ENCODE measurements at regions not wholly inside any gene's neighbourhood (a gene's known extent, or its start where the extent isn't known, plus 50 kb on each side); places are given as distances from the start of the nearest gene placed in this dataset.
"Not testable (repeated sequence)": the region's sequence is repeated elsewhere in the genome, so short reads cannot be mapped to it uniquely, and the experiment has no call there.

GRCh38 chr11:31964181-31964580, 126.7 kb upstream of the RCN1 start:
- POLR2A ChIA-PET = no interaction called here
- Mint-ChIP-seq H3K4me1 (no peaks in the 10 kb centered on the region), H3K27me3 (no peaks in the 10 kb centered on the region), H3K27ac (no peak overlapping the region), H3K9me3 (no peaks in the 10 kb centered on the region), H3K36me3 (ENCODE audit: low read depth) (no peaks in the 10 kb centered on the region), H3K4me3 (no peak overlapping the region)
- CTCF ChIA-PET = no interaction called here
- no peak for DNase-seq

GRCh38 chr11:31960126-31960525, 130.7 kb upstream of the RCN1 start:
- Mint-ChIP-seq H3K36me3 (ENCODE audit: low read depth) (no peaks in the 10 kb centered on the region), H3K4me1 (no peaks in the 10 kb centered on the region), H3K27ac (no peak overlapping the region), H3K9me3 (no peaks in the 10 kb centered on the region), H3K4me3 (no peak overlapping the region), H3K27me3 (no peaks in the 10 kb centered on the region)
- no peak for DNase-seq
- ChIA-PET CTCF (interaction anchor here (0.6 to 1.3 kb wide), 2 partner anchors 9 to 563 kb away, joined by 3 to 4 read pairs; no protein-coding TSS in a partner anchor), POLR2A (no interaction called here)

GRCh38 chr11:31959716-31960115, 131.2 kb upstream of the RCN1 start:
- Mint-ChIP-seq H3K27me3 (no peaks in the 10 kb centered on the region), H3K9me3 (no peaks in the 10 kb centered on the region), H3K36me3 (ENCODE audit: low read depth) (no peaks in the 10 kb centered on the region), H3K4me3 (no peak overlapping the region), H3K27ac (no peak overlapping the region), H3K4me1 (no peaks in the 10 kb centered on the region)
- no peak for DNase-seq
- ChIA-PET CTCF (no interaction called here), POLR2A (no interaction called here)

- DNase-seq = peak; percentile 66
- ChIA-PET CTCF (interaction anchor here (0.6 to 2.8 kb wide), 28 partner anchors 9 to 851 kb away, joined by 3 to 22 read pairs (median 4); no protein-coding TSS in a partner anchor), POLR2A (interaction anchor here (0.7 kb wide), 1 partner anchor 8 kb away, joined by 3 read pairs; no protein-coding TSS in a partner anchor)
- Mint-ChIP-seq H3K36me3 (ENCODE audit: low read depth) (no peaks in the 10 kb centered on the region), H3K27ac (no peak overlapping the region), H3K27me3 (peaks cover 3% of the 10 kb centered on the region), H3K4me1 (no peaks in the 10 kb centered on the region), H3K9me3 (no peaks in the 10 kb centered on the region), H3K4me3 (no peak overlapping the region)
Measured at GRCh38 chr11:31958076-31958735, 132.7 kb upstream of the RCN1 start.

DNA sequence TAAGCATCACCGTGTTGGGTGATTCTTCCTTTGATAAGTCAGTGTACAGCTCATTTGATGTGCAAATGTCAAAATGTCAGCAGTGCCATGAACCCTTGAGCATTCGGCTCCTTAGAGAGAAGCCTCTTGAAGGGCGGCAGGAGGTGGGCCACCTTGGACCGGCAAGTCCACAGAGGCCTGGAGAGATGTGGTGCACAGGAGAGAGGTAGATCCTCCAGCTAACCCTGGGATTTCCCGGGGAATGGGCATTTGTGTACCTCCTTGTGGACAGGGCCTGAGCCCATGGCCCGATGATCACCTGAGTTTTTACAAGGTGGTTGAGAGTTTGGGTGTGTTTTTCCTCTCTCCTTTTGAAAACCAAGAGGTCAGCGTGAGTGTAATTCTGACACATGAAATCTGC, 133.2 kb upstream of the RCN1 start:
- Mint-ChIP-seq H3K4me3 (no peak overlapping the region), H3K36me3 (ENCODE audit: low read depth) (no peaks in the 10 kb centered on the region), H3K9me3 (no peaks in the 10 kb centered on the region), H3K4me1 (no peaks in the 10 kb centered on the region), H3K27ac (no peak overlapping the region), H3K27me3 (peaks cover 3% of the 10 kb centered on the region)
- CTCF ChIA-PET = interaction anchor here (0.6 to 2.8 kb wide), 23 partner anchors 9 to 850 kb away, joined by 3 to 22 read pairs (median 5); no protein-coding TSS in a partner anchor
- no peak for DNase-seq
- POLR2A ChIA-PET = no interaction called here

- Mint-ChIP-seq H3K4me3 (no peak overlapping the region), H3K9me3 (no peaks in the 10 kb centered on the region), H3K27ac (no peak overlapping the region), H3K36me3 (ENCODE audit: low read depth) (no peaks in the 10 kb centered on the region), H3K27me3 (peaks cover 11% of the 10 kb centered on the region), H3K4me1 (no peaks in the 10 kb centered on the region)
- no peak for DNase-seq
- ChIA-PET POLR2A (no interaction called here), CTCF (interaction anchor here (2.2 to 2.8 kb wide), 2 partner anchors 558 to 849 kb away, joined by 9 to 22 read pairs; no protein-coding TSS in a partner anchor)
Measured at GRCh38 chr11:31956310-31956709, 134.6 kb upstream of the RCN1 start.

GRCh38 chr11:31955838-31956237, 135.0 kb upstream of the RCN1 start:
- no peak overlapping the region for H3K4me3 Mint-ChIP-seq
- H3K4me1 Mint-ChIP-seq = no peaks in the 10 kb centered on the region
- H3K36me3 Mint-ChIP-seq (ENCODE audit: low read depth) = no peaks in the 10 kb centered on the region
- ChIA-PET POLR2A (no interaction called here), CTCF (no interaction called here)
- no peaks in the 10 kb centered on the region for H3K9me3 Mint-ChIP-seq
- H3K27ac Mint-ChIP-seq = no peak overlapping the region
- DNase-seq = no peak
- H3K27me3 Mint-ChIP-seq = peaks cover 16% of the 10 kb centered on the region

GRCh38 chr11:31953803-31954327, 137.0 kb upstream of the RCN1 start:
- H3K9me3 Mint-ChIP-seq = no peaks in the 10 kb centered on the region
- no peak for DNase-seq
- no peaks in the 10 kb centered on the region for H3K36me3 Mint-ChIP-seq (ENCODE audit: low read depth)
- H3K27me3 Mint-ChIP-seq = peaks cover 21% of the 10 kb centered on the region
- ChIA-PET POLR2A (no interaction called here), CTCF (no interaction called here)
- peaks cover 16% of the 10 kb centered on the region for H3K4me1 Mint-ChIP-seq
- H3K27ac Mint-ChIP-seq = no peak overlapping the region
- H3K4me3 Mint-ChIP-seq = no peak overlapping the region

DNA sequence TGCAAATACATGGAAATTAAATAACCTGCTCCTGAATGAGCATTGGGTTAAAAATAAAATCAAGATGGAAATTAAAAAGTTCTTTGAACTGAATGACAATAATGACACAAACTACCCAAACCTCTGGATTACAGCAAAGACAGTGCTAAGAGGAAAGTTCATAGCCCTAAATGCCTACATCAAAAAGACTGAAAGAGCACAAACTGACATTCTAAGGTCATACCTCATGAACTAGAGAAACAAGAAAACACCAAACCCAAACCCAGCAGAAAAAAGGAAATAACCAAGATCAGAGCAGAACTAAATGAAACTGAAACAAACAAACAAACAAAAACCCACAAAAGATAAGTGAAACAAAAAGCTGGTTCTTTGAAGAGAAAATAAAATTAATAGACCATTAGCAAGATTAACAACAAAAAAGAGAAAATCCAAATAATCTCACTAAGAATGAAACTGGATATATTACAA, 138.6 kb upstream of the PAX6 start:
- H3K9me3 Mint-ChIP-seq; DNase-seq; H3K36me3 Mint-ChIP-seq (ENCODE audit: low read depth); CTCF ChIA-PET: not testable (repeated sequence)
- peaks cover 18% of the 10 kb centered on the region for H3K4me1 Mint-ChIP-seq
- peak overlapping the region; percentile 15 for H3K4me3 Mint-ChIP-seq
- POLR2A ChIA-PET = interaction anchor here (0.8 kb wide), 1 partner anchor 9 kb away, joined by 3 read pairs; no protein-coding TSS in a partner anchor
- peaks cover 25% of the 10 kb centered on the region for H3K27me3 Mint-ChIP-seq
- peak overlapping the region; percentile 61 for H3K27ac Mint-ChIP-seq

DNA sequence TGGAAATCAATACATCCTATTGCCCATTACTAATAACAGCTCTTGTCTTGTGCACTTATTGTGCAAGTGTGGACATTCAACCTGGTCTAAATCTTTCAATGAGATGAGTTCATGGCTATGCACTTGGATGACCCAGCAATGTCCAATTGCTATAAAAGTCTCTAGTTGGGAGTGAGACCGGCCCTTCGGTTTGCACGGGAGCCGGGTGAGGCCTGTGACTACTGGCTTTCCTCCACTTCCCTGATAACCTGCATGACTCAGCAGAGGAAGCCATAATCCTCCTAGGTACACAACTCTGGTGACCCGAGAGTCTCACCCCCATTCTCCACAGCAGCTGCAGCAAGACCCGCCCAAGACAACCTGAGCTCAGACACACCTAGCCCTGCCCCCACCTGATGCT, 135.9 kb upstream of the PAX6 start:
- DNase-seq = no peak
- Mint-ChIP-seq H3K27ac (no peak overlapping the region), H3K9me3 (no peaks in the 10 kb centered on the region), H3K27me3 (peaks cover 23% of the 10 kb centered on the region), H3K4me1 (peaks cover 25% of the 10 kb centered on the region), H3K36me3 (ENCODE audit: low read depth) (no peaks in the 10 kb centered on the region), H3K4me3 (no peak overlapping the region)
- ChIA-PET CTCF (no interaction called here), POLR2A (no interaction called here)

GRCh38 chr11:31943056-31943780, 132.1 kb upstream of the PAX6 start:
- Mint-ChIP-seq H3K36me3 (ENCODE audit: low read depth) (no peaks in the 10 kb centered on the region), H3K4me1 (peaks cover 7% of the 10 kb centered on the region), H3K4me3 (no peak overlapping the region), H3K27me3 (peaks cover 13% of the 10 kb centered on the region), H3K9me3 (no peaks in the 10 kb centered on the region), H3K27ac (no peak overlapping the region)
- ChIA-PET CTCF (interaction anchor here (1.8 kb wide), 1 partner anchor 15 kb away, joined by 5 read pairs; no protein-coding TSS in a partner anchor), POLR2A (no interaction called here)
- no peak for DNase-seq

DNA sequence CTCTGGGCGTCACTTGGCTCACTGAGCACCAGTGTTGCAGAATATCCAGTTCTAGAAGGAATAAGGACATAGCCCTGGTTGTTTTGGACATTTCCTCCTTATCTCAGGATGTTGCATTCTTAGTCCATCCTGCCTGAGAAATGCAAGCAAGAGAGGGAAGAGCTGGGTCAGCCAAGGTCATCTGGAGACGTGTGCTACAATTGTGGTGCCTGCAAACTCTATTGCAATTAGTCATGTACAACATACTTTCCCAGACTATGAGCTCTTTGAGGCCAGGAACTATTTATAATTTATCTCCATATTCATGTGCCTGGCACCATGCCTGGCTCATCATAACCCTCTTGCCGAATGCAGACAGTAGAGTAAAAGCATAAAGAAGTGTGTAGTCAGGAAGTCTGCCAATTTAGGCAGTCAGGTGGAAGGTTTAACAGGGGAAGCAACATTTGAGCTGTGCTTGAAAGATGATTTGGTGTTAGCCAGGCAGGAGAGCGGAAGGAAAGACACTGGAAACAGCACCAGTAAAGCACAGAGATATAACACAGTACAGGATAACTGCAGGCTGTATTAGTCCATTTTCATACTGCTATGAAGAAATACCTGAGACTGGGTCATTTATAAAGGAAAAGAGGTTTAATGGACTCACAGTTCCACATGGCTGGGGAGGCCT, 129.4 kb upstream of the PAX6 start:
- Mint-ChIP-seq H3K4me1 (peaks cover 7% of the 10 kb centered on the region), H3K36me3 (ENCODE audit: low read depth) (no peaks in the 10 kb centered on the region), H3K27ac (no peak overlapping the region), H3K27me3 (peaks cover 17% of the 10 kb centered on the region), H3K9me3 (no peaks in the 10 kb centered on the region), H3K4me3 (no peak overlapping the region)
- ChIA-PET CTCF (no interaction called here), POLR2A (no interaction called here)
- no peak for DNase-seq

DNA sequence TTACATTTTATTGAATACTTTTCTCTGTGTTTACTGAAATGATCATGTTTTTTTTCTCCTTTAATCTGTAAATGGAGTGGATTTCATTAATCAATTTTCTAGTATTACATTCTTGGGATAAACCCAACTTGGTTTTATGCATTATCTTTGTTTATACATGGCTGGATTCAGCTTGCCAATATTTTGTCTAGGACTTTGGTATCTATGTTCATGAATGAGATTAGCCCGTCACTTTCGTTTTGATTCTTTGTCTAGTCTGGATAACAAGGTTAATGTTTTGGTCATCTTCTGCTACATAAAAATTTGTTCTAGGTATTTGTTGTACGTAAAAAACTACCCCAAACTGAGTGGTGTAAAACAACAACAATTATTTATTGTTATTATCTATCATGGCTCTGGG, 127.9 kb upstream of the PAX6 start:
- Mint-ChIP-seq H3K4me3 (no peak overlapping the region), H3K36me3 (ENCODE audit: low read depth) (no peaks in the 10 kb centered on the region), H3K9me3 (no peaks in the 10 kb centered on the region), H3K27me3 (peaks cover 14% of the 10 kb centered on the region), H3K27ac (no peak overlapping the region), H3K4me1 (peaks cover 7% of the 10 kb centered on the region)
- POLR2A ChIA-PET = no interaction called here
- CTCF ChIA-PET = no interaction called here
- no peak for DNase-seq

Measured in activated CD4-positive, alpha-beta memory T cell treated with anti-CD3 and anti-CD28 coated beads, Interleukin-2, amount 10 ng/mL, durations not matched to agents 7 days and 5 days (primary cell).